ENCODE measurements at regions not wholly inside any gene's neighbourhood (a gene's known extent, or its start where the extent isn't known, plus 50 kb on each side); places are given as distances from the start of the nearest gene placed in this dataset.
A peak's percentile ranks its signal among the peaks of the same experiment; 100 is the strongest.

DNA sequence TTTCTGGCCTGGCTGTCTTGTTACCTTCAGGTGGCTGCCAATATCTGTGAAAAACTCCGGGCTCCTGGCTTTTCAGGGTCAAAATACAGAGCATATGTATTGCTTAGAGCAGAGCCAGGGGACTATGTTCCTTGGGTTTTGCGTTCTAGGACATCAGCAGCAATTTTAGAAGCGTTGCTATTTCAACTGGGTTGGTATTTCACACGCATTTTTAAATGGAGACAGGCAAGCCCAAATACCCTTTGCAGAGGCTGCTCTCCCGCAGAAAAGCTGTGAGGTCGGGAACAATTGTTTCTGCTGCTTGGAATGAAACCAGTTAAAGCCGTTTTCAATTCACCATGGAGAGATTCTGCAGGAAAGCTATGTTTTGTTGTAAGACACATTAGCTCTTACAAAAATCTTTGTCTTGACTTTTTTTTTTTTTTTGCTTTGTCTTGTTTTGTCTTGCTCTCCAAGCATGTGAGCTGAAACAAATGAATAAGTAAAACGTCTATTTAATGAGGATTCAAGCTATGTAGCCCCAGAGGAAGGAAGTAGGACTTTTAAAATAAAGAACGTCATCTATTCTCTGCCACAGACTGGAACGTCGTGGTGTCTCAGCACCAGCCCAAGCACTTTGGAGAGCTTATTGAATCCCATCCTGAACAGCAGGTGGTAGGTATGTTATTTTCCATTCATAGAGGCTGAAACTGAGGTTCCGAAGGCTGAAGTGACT lies 181.0 kb upstream of the TBX3 start:
- in situ Hi-C loops (cut with HindIII; ENCODE audit: low sequenced_read_pairs) = no loop called here
- DNase-seq (ENCODE audit: low read depth, low spot score) = peak; percentile 28
- H3K4me3 ChIP-seq (ENCODE audit: low read depth, low read length) = no peak overlapping the region
- TF ChIP-seq, protein P1, sequence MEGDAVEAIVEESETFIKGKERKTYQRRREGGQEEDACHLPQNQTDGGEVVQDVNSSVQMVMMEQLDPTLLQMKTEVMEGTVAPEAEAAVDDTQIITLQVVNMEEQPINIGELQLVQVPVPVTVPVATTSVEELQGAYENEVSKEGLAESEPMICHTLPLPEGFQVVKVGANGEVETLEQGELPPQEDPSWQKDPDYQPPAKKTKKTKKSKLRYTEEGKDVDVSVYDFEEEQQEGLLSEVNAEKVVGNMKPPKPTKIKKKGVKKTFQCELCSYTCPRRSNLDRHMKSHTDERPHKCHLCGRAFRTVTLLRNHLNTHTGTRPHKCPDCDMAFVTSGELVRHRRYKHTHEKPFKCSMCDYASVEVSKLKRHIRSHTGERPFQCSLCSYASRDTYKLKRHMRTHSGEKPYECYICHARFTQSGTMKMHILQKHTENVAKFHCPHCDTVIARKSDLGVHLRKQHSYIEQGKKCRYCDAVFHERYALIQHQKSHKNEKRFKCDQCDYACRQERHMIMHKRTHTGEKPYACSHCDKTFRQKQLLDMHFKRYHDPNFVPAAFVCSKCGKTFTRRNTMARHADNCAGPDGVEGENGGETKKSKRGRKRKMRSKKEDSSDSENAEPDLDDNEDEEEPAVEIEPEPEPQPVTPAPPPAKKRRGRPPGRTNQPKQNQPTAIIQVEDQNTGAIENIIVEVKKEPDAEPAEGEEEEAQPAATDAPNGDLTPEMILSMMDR (IDR thresholded peaks at IDR 0.05; ENCODE audit: low read depth, low read length) = no peak

DNA sequence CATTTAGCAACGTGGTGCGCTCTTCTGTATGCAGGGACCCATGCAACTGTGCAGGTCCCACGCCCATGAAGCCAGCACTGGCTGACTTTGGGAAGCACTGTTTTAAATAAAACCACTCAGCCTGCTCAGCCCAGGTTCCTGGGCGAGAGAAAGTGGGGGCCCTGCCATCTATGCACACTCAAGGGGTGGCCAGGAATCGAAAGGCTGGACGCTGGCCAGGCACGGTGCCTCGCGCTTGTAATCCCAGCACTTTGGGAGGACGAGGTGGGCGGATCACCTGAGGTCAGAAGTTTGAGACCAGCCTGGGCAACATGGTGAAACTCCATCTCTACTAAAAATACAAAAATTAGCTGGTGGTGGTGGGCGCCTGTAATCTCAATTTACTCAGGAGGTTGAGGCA lies 179.9 kb upstream of the TBX3 start:
- TF ChIP-seq, protein P1 (IDR thresholded peaks at IDR 0.05; ENCODE audit: low read depth, low read length) = no peak
- no peak overlapping the region for H3K4me3 ChIP-seq (ENCODE audit: low read depth, low read length)
- DNase-seq (ENCODE audit: low read depth, low spot score) = no peak
- in situ Hi-C loops (cut with HindIII; ENCODE audit: low sequenced_read_pairs) = no loop called here

DNA sequence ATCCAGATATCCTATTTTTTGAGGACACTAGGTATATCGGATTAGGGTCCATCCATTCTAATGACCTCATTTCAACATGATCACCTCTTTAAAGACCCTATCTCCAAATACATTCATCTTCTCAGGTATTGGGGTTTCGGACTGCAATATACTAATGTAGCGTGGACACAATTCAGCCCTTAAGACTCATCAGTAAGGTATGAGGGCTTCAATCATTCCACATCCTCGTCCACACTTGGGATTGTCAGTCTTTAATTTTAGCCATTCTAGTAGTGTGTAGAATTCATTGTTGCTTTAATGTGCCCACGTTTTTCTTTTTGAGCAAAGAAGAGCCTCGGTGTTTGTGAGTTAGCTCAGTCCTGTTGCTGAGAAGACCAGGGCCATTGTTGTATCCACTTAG lies 177.0 kb upstream of the TBX3 start:
- TF ChIP-seq, protein P1 (IDR thresholded peaks at IDR 0.05; ENCODE audit: low read depth, low read length) = no peak
- no peak overlapping the region for H3K4me3 ChIP-seq (ENCODE audit: low read depth, low read length)
- no peak for DNase-seq (ENCODE audit: low read depth, low spot score)
- in situ Hi-C loops (cut with HindIII; ENCODE audit: low sequenced_read_pairs) = no loop called here

DNA sequence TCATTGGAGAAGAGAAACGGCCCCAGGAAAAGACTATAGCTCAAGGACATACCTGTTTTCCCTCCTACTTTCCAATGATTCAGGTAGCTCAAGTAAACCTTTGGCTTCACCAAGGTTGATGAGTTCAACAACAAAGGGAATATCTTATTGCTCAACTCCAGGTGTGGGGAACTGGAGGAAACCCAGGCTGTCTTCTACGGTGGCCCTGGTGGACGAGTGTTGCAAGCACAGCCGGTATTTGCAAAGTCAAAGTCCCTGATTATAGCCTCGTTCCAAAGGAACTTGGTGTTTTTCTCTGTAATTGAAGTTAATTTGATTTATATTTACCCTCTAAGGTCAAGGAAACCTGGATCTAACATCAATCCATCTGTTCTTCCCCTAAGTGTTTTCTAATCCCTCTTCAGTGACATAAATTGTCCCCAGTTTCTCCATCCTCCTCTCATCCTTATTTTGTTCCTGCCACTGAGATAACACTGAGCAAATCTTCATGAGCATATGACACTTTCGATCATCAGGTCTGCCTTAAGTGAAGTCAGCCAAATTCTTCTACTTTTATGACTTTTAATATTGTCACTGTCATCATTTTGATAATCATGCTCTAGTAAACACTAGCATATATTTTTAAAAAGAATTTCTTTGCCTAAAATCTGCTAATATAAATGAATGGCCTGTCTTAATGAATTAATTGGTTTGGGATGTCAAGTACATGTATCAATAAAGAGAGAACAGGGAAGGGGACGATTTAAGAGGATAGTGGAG lies 174.6 kb upstream of the TBX3 start:
- no peak for DNase-seq (ENCODE audit: low read depth, low spot score)
- TF ChIP-seq, protein P1 (IDR thresholded peaks at IDR 0.05; ENCODE audit: low read depth, low read length) = peak; percentile 26
- no peak overlapping the region for H3K4me3 ChIP-seq (ENCODE audit: low read depth, low read length)
- in situ Hi-C loops (cut with HindIII; ENCODE audit: low sequenced_read_pairs) = no loop called here

DNA sequence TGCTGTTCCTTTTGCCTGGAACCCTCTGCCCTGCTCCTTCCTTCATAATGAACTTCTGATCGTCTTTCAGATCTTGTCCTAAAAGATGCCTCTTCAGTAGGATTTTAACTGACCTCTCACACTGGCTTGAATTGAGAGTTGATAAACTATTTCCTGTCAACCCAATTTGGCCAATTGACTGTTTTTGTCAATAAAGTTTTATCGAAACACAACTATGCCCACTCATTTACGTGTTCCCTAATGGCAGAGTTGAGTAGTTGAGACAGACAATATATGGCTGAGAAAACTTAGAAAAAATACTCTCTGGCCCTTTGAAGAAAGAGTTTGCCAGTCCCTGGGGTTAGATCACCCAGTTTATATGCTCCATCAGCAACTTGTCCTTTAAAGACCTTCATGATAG lies 171.7 kb upstream of the TBX3 start:
- DNase-seq (ENCODE audit: low read depth, low spot score) = no peak
- TF ChIP-seq, protein P1 (IDR thresholded peaks at IDR 0.05; ENCODE audit: low read depth, low read length) = no peak
- no peak overlapping the region for H3K4me3 ChIP-seq (ENCODE audit: low read depth, low read length)
- in situ Hi-C loops (cut with HindIII; ENCODE audit: low sequenced_read_pairs) = no loop called here

DNA sequence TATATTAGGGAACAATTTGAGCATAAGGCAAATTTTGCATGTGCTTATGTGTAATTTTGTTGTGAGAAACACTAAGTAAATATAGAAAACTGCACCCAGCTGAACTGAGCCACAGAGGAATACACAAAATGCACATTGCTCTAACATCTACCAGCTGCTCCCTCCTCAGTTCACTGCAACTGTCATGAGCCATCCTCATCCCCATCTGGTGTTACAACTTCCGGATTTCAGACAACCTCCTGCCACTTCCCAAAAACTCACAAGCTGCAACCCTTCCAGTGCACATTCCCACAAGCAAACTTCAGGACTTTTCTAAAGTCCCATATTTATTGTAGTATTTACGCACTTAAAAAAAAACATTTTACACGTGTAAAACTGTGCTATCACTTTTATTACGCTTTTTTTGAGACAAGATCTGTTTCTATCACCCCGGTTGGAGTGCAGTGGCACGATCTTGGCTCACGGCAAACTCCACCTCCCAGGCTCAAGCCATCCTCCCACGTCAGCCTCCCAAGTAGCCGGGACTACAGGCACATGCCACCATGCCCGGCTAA lies 169.1 kb upstream of the TBX3 start:
- in situ Hi-C loops (cut with HindIII; ENCODE audit: low sequenced_read_pairs) = no loop called here

More for the DNA sequence above, 169.1 kb upstream of the TBX3 start:
- TF ChIP-seq, protein P1 (IDR thresholded peaks at IDR 0.05; ENCODE audit: low read depth, low read length) = no peak
- DNase-seq (ENCODE audit: low read depth, low spot score) = no peak
- no peak overlapping the region for H3K4me3 ChIP-seq (ENCODE audit: low read depth, low read length)

Measured in astrocyte of the spinal cord (primary cell).